GM12878 (cell line): ENCODE measurements at regions not wholly inside any gene's neighbourhood (a gene's known extent, or its start where the extent isn't known, plus 50 kb on each side); places are given as distances from the start of the nearest gene placed in this dataset.

Experiments used
- ATAC-seq: fragments of 200-7000 bp; cut with Tn5 transposase; 3 replicates; pipeline ENCODE4 v1.9.1; 2020; ENCODE audit warnings: mild to moderate bottlenecking, moderate library complexity
- BruUV-seq: library from RNA; stranded (reverse); fragments of 400-500 nt; replicated peaks from 2 replicates; lab custom pipeline; 2021; lab: Mats Ljungman, UMichigan
- CTCF ChIA-PET: fragments of 300-600 bp; sonication (Branson Sonifier 250); formaldehyde crosslinking; extraction: SDS; loops from one replicate; lab custom pipeline; 2021; ENCODE audit warnings: inconsistent platforms; lab: Yijun Ruan, JAX
- POLR2A ChIA-PET: fragments of 350-600 bp; formaldehyde crosslinking; extraction: SDS; loops from one replicate; lab custom pipeline; 2021; ENCODE audit warnings: inconsistent platforms; lab: Charles Lee
- RAD21 ChIA-PET: fragments of 300-600 bp; sonication (Branson Sonifier 250); formaldehyde crosslinking; loops from one replicate; lab custom pipeline; 2023; ENCODE audit warnings: antibody characterized with exemption; ENCODE audit not compliant: unreplicated experiment; lab: Charles Lee
- SMC1A ChIA-PET: fragments of 300-600 bp; sonication (Branson Sonifier 250); formaldehyde crosslinking; loops from one replicate; lab custom pipeline; 2023; ENCODE audit not compliant: unreplicated experiment, uncharacterized antibody; lab: Charles Lee
- DNase-seq: peaks from one replicate; pipeline ENCODE4 v3.0.0-alpha.2; 2011; ENCODE audit warnings: low read depth, low spot score
- FAIRE-seq: peaks from 3 replicates; lab custom pipeline; 2011; peaks lifted over from hg19 to GRCh38; lab: Jason Lieb, UNC
- H2AFZ ChIP-seq: 2 replicates; pipeline ENCODE4 v1.6.0; 2011; ENCODE audit warnings: low read depth, low read length, control low read depth; ENCODE audit not compliant: control insufficient read depth
- H3K27ac ChIP-seq: 2 replicates; pipeline ENCODE4 v1.5.1; 2011; ENCODE audit warnings: control low read depth; ENCODE audit not compliant: control insufficient read depth, insufficient read depth
- H3K27me3 ChIP-seq, 2 experiments: replicated peaks in 1 of 2; 2 replicates each; pipeline versions ENCODE4 v1.6.0 to v1.6.1; 2011; ENCODE audit warnings: low read length in 1 of 2; ENCODE audit not compliant: control insufficient read depth in 2 of 2, insufficient read depth in 2 of 2
- H3K36me3 ChIP-seq, 2 experiments: 2 replicates each; pipeline ENCODE4 v1.5.1; 2011; ENCODE audit warnings: low read length in 1 of 2; ENCODE audit not compliant: control insufficient read depth in 2 of 2, insufficient read depth in 2 of 2
- H3K4me1 ChIP-seq: 2 replicates; pipeline ENCODE4 v1.6.1; 2011; ENCODE audit warnings: mild to moderate bottlenecking, low read length, moderate library complexity, mixed read lengths; ENCODE audit not compliant: control insufficient read depth, insufficient read depth
- H3K4me2 ChIP-seq: 2 replicates; pipeline ENCODE4 v1.6.0; 2011; ENCODE audit warnings: control low read depth; ENCODE audit not compliant: control insufficient read depth, insufficient read depth
- H3K4me3 ChIP-seq: fragments of 200-600 bp; sonication (generic); 2 replicates; pipeline ENCODE4 v1.5.1; 2016
- H3K79me2 ChIP-seq: 2 replicates; pipeline ENCODE4 v1.6.0; 2011; ENCODE audit warnings: low read length; ENCODE audit not compliant: control insufficient read depth, insufficient read depth
- H3K9ac ChIP-seq: 2 replicates; pipeline ENCODE4 v1.8.0; 2011; ENCODE audit warnings: low read length, control low read depth, mixed read lengths; ENCODE audit not compliant: control insufficient read depth, insufficient read depth
- H3K9me3 ChIP-seq: replicated peaks from 3 replicates; pipeline ENCODE4 v1.5.1; 2011; ENCODE audit warnings: mild to moderate bottlenecking, low read length; ENCODE audit not compliant: control insufficient read depth, insufficient read depth
- H4K20me1 ChIP-seq: 2 replicates; pipeline ENCODE4 v1.6.0; 2011; ENCODE audit not compliant: control insufficient read depth, insufficient read depth
- CREM ChIP-seq: IDR thresholded peaks from 2 replicates; pipeline ENCODE4 v1.6.1; 2014; ENCODE audit warnings: antibody characterized with exemption, low read depth
- KDM1A ChIP-seq: fragments of 200-600 bp; sonication (generic); IDR thresholded peaks from 2 replicates; pipeline ENCODE4 v1.6.1; 2016; ENCODE audit warnings: borderline replicate concordance
- MTA2 ChIP-seq: fragments of 450-650 bp; IDR thresholded peaks from 2 replicates; pipeline ENCODE4 v1.6.1; 2016; ENCODE audit warnings: low read depth, mild to moderate bottlenecking, moderate library complexity
- NBN ChIP-seq: fragments of 450-650 bp; IDR thresholded peaks from 2 replicates; pipeline ENCODE4 v1.6.1; 2016
- YBX1 ChIP-seq: fragments of 450-650 bp; IDR thresholded peaks from 2 replicates; pipeline ENCODE4 v1.6.1; 2016; ENCODE audit warnings: antibody characterized with exemption
- WGBS: methylation state at CpG from one replicate; pipeline ENCODE4 v1.1.6; 2016; ENCODE audit warnings: low lambda C conversion rate; ENCODE audit not compliant: insufficient replicate concordance, insufficient coverage; ENCODE audit errors: missing lambda C conversion rate; 5-methylcytosine and 5-hydroxymethylcytosine counted together
- in situ Hi-C: fragments of 300-500 bp; cut with MboI; formaldehyde crosslinking; loops from 9 replicates; pipeline ENCODE4 v1.14.3; 2018; ENCODE audit warnings: mixed read lengths
- intact Hi-C: fragments of 100-400 bp; cut with micrococcal nuclease; formaldehyde crosslinking; loops from one replicate; pipeline ENCODE4 v1.14.2; 2022; ENCODE audit not compliant: unreplicated experiment

GRCh38 chrX:148146121-148146520 lies 165.0 kb downstream of the FMR1NB start:
- WGBS, result 16% methylated on average over 2 of the region's 2 CpGs
- ChIA-PET RAD21 (no interaction called here), SMC1A (no interaction called here), CTCF (interaction anchor here (1.0 kb wide), 1 partner anchor 1325 kb away, joined by 3 read pairs; no protein-coding TSS in a partner anchor), POLR2A (no interaction called here)
- BruUV-seq, result no TSS peak
- Histone ChIP-seq H3K9me3 (no peaks in the 10 kb centered on the region), H4K20me1 (no peaks in the 10 kb centered on the region), H3K9ac (no peak overlapping the region), H3K36me3 (no peaks in the 10 kb centered on the region), H3K4me2 (no peak overlapping the region), H2AFZ (no peak overlapping the region), H3K4me3 (no peak overlapping the region), H3K27me3 (no peaks in the 10 kb centered on the region), H3K4me1 (no peaks in the 10 kb centered on the region), H3K79me2 (no peaks in the 10 kb centered on the region), H3K27ac (no peak overlapping the region)
- no peak for TF ChIP-seq MTA2
- TF ChIP-seq NBN, result no peak
- intact Hi-C loops (no loop called here), in situ Hi-C loops (no loop called here)
- no peak for ATAC-seq
- DNase-seq, result no peak
- no peak for FAIRE-seq

GRCh38 chrX:148156986-148157385 lies 175.8 kb downstream of the FMR1NB start:
- H4K20me1 ChIP-seq, result no peaks in the 10 kb centered on the region
- ChIA-PET SMC1A (no interaction called here), RAD21 (no interaction called here), CTCF (no interaction called here), POLR2A (no interaction called here)
- H2AFZ ChIP-seq, result no peak overlapping the region
- no peak overlapping the region for H3K4me3 ChIP-seq
- 0% methylated on average over 1 of the region's 1 CpG for WGBS
- intact Hi-C loops, result no loop called here
- H3K9me3 ChIP-seq, result no peaks in the 10 kb centered on the region
- no peak overlapping the region for H3K9ac ChIP-seq
- no peaks in the 10 kb centered on the region for H3K36me3 ChIP-seq
- BruUV-seq, result no TSS peak
- no peak overlapping the region for H3K27ac ChIP-seq
- FAIRE-seq (no peak), ATAC-seq (no peak), DNase-seq (no peak)
- no peaks in the 10 kb centered on the region for H3K27me3 ChIP-seq
- TF ChIP-seq KDM1A (no peak), CREM (no peak), YBX1 (no peak)
- no peaks in the 10 kb centered on the region for H3K79me2 ChIP-seq
- H3K4me2 ChIP-seq, result no peak overlapping the region
- in situ Hi-C loops, result no loop called here
- no peaks in the 10 kb centered on the region for H3K4me1 ChIP-seq
